Effector memory CD8-positive, alpha-beta T cell (primary cell): ENCODE measurements at regions not wholly inside any gene's neighbourhood (a gene's known extent, or its start where the extent isn't known, plus 50 kb on each side); places are given as distances from the start of the nearest gene placed in this dataset.
"Not testable (repeated sequence)": the region's sequence is repeated elsewhere in the genome, so short reads cannot be mapped to it uniquely, and the experiment has no call there.

Experiments used
- ATAC-seq: fragments of 150-1000 bp; cut with Tn5 transposase; replicated peaks from 2 replicates; pipeline ENCODE4 v1.10.0; 2021; ENCODE audit warnings: mild to moderate bottlenecking, moderate library complexity
- DNase-seq, 3 experiments: peaks; one replicate each; pipeline ENCODE4 v3.0.0; 2021
- H3K27ac Mint-ChIP-seq, 2 donors: one replicate each; pipeline ENCODE4 v1.8.0; 2022; ENCODE audit warnings: mild to moderate bottlenecking in 2 of 2, mixed read lengths in 2 of 2, moderate library complexity in 2 of 2
- H3K27me3 Mint-ChIP-seq, 2 donors: one replicate each; pipeline ENCODE4 v1.8.0; 2022; ENCODE audit warnings: mixed read lengths in 2 of 2
- H3K36me3 Mint-ChIP-seq: one replicate; pipeline ENCODE4 v1.8.0; 2022; ENCODE audit warnings: mild to moderate bottlenecking, moderate library complexity, mixed read lengths; ENCODE audit not compliant: insufficient read depth
- H3K4me1 Mint-ChIP-seq, 2 donors: one replicate each; pipeline ENCODE4 v1.8.0; 2022; ENCODE audit warnings: low read depth in 2 of 2, mixed read lengths in 2 of 2
- H3K4me3 Mint-ChIP-seq, 2 donors: one replicate each; pipeline ENCODE4 v1.8.0; 2022; ENCODE audit warnings: mild to moderate bottlenecking in 2 of 2, mixed read lengths in 2 of 2, moderate library complexity in 2 of 2
- H3K9me3 Mint-ChIP-seq, 2 donors: one replicate each; pipeline ENCODE4 v1.8.0; 2022; ENCODE audit warnings: mixed read lengths in 2 of 2

DNA sequence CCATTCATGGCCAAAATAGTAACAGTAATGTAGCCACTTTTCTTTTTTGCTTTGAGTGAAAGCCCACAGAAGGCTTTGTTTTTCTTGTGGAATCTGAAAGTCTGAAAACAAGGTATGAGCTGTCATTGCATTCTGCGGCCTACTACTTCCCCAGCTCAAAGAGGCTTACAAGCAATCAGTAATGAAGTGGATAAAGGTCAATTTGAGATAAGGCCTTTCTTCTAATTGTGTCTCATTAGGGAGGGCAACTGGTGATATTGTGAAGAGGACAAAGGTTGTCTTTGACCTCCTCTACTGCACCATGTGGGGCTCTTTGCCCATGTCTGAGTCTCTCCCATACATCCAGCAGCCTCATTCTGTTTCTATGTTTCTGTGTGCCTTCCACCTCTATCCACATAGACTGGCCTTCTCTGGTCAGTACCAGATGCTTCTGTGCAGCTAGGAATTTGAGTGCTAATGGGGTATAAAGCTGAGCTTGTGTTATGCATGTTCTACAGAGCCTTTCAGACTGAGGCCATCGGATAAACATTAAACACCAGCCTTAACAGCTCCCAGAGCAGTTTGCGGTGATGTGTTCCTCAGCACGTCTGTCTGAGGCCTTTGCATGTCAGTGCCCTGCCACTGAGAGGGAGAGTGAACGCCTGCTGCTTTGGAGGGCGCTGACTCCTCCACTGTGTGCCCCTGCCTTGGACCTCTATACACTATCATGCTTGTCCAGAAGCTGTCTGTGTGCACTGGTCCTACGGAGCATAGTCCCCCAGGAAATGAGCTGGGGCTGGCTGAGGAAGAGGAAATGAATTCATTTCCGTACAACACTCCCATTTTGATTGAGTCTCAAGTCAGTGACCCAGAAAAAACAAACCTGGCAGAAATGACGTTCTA lies 80.2 kb downstream of the SH2D1A start:
- Mint-ChIP-seq H3K27ac (no peak overlapping the region), H3K9me3 (peaks cover 0 to 2% of the 10 kb centered on the region in 2 donors), H3K4me3 (no peak overlapping the region), H3K36me3 (no peaks in the 10 kb centered on the region), H3K27me3 (no peaks in the 10 kb centered on the region), H3K4me1 (no peaks in the 10 kb centered on the region)
- no peak for ATAC-seq
- DNase-seq: no peak

DNA sequence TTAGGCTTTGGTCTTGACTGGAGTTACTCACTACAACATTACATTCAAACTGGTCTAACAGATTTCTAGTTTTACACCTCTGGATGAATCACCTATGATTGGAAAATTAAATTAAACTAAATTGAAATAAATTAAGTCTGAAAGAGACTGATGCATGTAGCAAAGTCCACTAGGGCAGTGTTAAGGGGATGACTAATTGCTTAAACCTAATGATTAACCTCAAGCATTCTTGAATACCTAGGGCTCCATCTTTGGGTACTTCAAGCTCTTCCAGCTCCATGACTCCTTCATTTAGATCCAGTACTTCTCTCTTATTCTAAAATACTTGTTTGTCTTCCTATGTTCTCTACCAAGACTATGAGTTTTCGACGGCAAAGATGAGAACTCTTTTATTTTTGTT lies 86.8 kb downstream of the SH2D1A start:
- ATAC-seq: no peak
- DNase-seq: no peak
- H3K27me3 Mint-ChIP-seq: no peaks in the 10 kb centered on the region
- H3K4me1 Mint-ChIP-seq: no peaks in the 10 kb centered on the region
- peaks cover 3% of the 10 kb centered on the region for H3K36me3 Mint-ChIP-seq
- no peak overlapping the region for H3K4me3 Mint-ChIP-seq
- H3K27ac Mint-ChIP-seq: no peak overlapping the region
- no peaks in the 10 kb centered on the region for H3K9me3 Mint-ChIP-seq

DNA sequence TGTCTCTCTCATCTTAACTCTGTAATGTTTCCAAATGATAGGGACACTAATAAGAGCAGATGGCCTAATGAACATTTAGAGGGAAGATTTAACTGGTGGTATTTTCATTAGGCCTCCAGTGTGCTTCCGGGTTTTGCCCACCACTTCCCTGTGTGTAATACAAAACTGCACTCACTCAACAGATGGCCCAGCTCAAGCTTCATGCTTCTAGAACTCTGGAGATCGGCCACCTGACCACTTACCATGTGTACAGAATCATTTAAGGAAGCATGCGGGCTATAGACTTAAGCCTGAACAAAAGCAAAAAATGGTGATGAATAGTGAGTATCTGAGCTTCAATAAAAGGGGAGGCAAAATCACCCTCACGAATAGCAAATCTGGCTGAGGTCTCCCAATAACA lies 89.3 kb downstream of the SH2D1A start:
- DNase-seq (no peak), ATAC-seq (no peak)
- Mint-ChIP-seq H3K27ac (no peak overlapping the region), H3K4me1 (no peaks in the 10 kb centered on the region), H3K4me3 (no peak overlapping the region), H3K36me3 (peaks cover 3% of the 10 kb centered on the region), H3K27me3 (no peaks in the 10 kb centered on the region), H3K9me3 (no peaks in the 10 kb centered on the region)

DNA sequence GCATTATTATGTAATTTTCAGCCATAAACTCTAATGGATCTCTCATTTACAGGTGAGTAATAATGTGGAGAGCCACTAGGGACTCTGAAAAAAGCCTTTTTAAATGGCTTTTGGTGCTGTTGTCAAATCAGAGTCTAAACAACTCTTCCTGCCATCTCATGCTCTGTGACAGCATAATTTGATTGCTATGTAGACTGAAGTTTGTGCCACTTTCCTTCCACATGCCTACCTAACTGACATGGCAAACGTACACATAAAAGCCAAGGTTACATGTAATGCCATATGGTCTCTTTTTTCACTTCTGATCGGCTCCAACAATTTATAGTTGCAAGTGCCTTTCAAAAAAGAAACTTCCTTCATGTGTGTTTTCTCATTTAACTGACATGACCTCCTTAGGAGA lies 94.3 kb downstream of the SH2D1A start:
- Mint-ChIP-seq H3K4me3 (no peak overlapping the region), H3K27ac (no peak overlapping the region), H3K27me3 (no peaks in the 10 kb centered on the region), H3K4me1 (peaks cover 0 to 4% of the 10 kb centered on the region in 2 donors), H3K9me3 (no peaks in the 10 kb centered on the region), H3K36me3 (no peaks in the 10 kb centered on the region)
- ATAC-seq (no peak), DNase-seq (no peak)

- no peak for DNase-seq
- peaks cover 0 to 4% of the 10 kb centered on the region in 2 donors for H3K4me1 Mint-ChIP-seq
- no peaks in the 10 kb centered on the region for H3K36me3 Mint-ChIP-seq
- H3K4me3 Mint-ChIP-seq: no peak overlapping the region
- no peak for ATAC-seq
- H3K27ac Mint-ChIP-seq: no peak overlapping the region
- H3K27me3 Mint-ChIP-seq: no peaks in the 10 kb centered on the region
- no peaks in the 10 kb centered on the region for H3K9me3 Mint-ChIP-seq
Measured at GRCh38 chrX:124441971-124442590, 95.7 kb downstream of the SH2D1A start.

DNA sequence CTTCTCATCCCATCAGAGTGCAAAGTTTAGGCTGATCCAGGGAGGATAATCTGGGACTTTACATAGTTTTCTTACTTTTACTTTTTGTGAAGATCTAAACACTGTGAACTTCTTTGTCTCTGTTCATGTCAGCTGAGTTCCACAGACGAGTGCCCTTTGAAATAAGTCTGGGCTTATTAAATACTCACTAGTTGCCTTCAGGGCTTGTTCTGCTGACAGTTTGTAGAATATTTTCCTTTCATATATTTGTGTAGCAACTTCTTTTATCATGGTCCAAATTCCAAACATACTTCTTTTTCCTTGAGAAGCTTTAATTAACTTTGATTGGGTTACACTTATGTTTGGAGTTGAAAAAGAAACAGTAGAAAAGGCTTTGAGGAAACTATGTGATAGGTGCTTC lies 109.6 kb downstream of the SH2D1A start:
- no peak for ATAC-seq
- H3K27ac Mint-ChIP-seq: no peak overlapping the region
- no peaks in the 10 kb centered on the region for H3K27me3 Mint-ChIP-seq
- DNase-seq: no peak
- no peaks in the 10 kb centered on the region for H3K36me3 Mint-ChIP-seq
- no peaks in the 10 kb centered on the region for H3K9me3 Mint-ChIP-seq
- H3K4me1 Mint-ChIP-seq: no peaks in the 10 kb centered on the region
- H3K4me3 Mint-ChIP-seq: no peak overlapping the region

GRCh38 chrX:124459851-124460250 lies 113.5 kb downstream of the SH2D1A start:
- not testable (repeated sequence) for H3K27me3 Mint-ChIP-seq, H3K4me1 Mint-ChIP-seq, H3K36me3 Mint-ChIP-seq, H3K9me3 Mint-ChIP-seq, H3K27ac Mint-ChIP-seq, H3K4me3 Mint-ChIP-seq, ATAC-seq, DNase-seq

GRCh38 chrX:124462931-124463330 lies 116.6 kb downstream of the SH2D1A start:
- peaks cover under 1% of the 10 kb centered on the region for H3K36me3 Mint-ChIP-seq
- no peak overlapping the region for H3K27ac Mint-ChIP-seq
- no peak overlapping the region for H3K4me3 Mint-ChIP-seq
- no peaks in the 10 kb centered on the region for H3K9me3 Mint-ChIP-seq
- DNase-seq: no peak
- H3K27me3 Mint-ChIP-seq: no peaks in the 10 kb centered on the region
- no peaks in the 10 kb centered on the region for H3K4me1 Mint-ChIP-seq
- no peak for ATAC-seq

GRCh38 chrX:124467202-124467601 lies 120.8 kb downstream of the SH2D1A start:
- Mint-ChIP-seq H3K4me3 (no peak overlapping the region), H3K27ac (no peak overlapping the region), H3K9me3 (no peaks in the 10 kb centered on the region), H3K4me1 (no peaks in the 10 kb centered on the region), H3K27me3 (no peaks in the 10 kb centered on the region), H3K36me3 (peaks cover 4% of the 10 kb centered on the region)
- DNase-seq: no peak
- no peak for ATAC-seq

GRCh38 chrX:124475358-124475757 lies 129.0 kb downstream of the SH2D1A start:
- no peaks in the 10 kb centered on the region for H3K9me3 Mint-ChIP-seq

DNA sequence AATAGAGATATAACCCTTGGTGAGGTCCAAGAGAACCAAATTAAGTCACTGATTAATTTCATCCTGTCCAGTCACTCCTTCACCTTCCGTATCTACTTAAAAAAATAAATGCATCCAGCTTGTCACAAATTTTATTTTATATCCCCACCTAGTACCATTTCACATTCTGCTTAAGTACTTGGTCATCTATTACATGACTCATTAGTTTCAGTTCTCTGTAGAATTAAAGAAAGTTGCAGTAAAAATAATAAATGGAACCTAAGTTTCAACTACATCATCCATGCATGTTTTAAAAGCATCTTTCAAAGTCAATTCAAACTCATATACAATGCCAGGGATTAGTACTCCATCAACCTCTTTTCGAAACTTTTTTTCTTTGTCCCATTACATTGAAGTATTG lies 130.2 kb downstream of the SH2D1A start:
- no peaks in the 10 kb centered on the region for H3K27me3 Mint-ChIP-seq
- H3K9me3 Mint-ChIP-seq: no peaks in the 10 kb centered on the region
- DNase-seq: no peak
- no peak overlapping the region for H3K4me3 Mint-ChIP-seq
- no peak for ATAC-seq
- H3K4me1 Mint-ChIP-seq: peaks cover 0 to 8% of the 10 kb centered on the region in 2 donors
- no peak overlapping the region for H3K27ac Mint-ChIP-seq
- H3K36me3 Mint-ChIP-seq: no peaks in the 10 kb centered on the region

More at GRCh38 chrX:124475358-124475757, 129.0 kb downstream of the SH2D1A start:
- no peaks in the 10 kb centered on the region for H3K27me3 Mint-ChIP-seq
- no peak for DNase-seq
- no peak for ATAC-seq
- no peaks in the 10 kb centered on the region for H3K36me3 Mint-ChIP-seq
- no peak overlapping the region for H3K4me3 Mint-ChIP-seq
- no peak overlapping the region for H3K27ac Mint-ChIP-seq
- H3K4me1 Mint-ChIP-seq: peaks cover 0 to 8% of the 10 kb centered on the region in 2 donors

GRCh38 chrX:124478046-124478445 lies 131.7 kb downstream of the SH2D1A start:
- H3K4me3 Mint-ChIP-seq: no peak overlapping the region
- no peaks in the 10 kb centered on the region for H3K27me3 Mint-ChIP-seq
- H3K36me3 Mint-ChIP-seq: no peaks in the 10 kb centered on the region
- DNase-seq (no peak), ATAC-seq (no peak)
- peaks cover 0 to 8% of the 10 kb centered on the region in 2 donors for H3K4me1 Mint-ChIP-seq
- H3K27ac Mint-ChIP-seq: no peak overlapping the region
- H3K9me3 Mint-ChIP-seq: no peaks in the 10 kb centered on the region

DNA sequence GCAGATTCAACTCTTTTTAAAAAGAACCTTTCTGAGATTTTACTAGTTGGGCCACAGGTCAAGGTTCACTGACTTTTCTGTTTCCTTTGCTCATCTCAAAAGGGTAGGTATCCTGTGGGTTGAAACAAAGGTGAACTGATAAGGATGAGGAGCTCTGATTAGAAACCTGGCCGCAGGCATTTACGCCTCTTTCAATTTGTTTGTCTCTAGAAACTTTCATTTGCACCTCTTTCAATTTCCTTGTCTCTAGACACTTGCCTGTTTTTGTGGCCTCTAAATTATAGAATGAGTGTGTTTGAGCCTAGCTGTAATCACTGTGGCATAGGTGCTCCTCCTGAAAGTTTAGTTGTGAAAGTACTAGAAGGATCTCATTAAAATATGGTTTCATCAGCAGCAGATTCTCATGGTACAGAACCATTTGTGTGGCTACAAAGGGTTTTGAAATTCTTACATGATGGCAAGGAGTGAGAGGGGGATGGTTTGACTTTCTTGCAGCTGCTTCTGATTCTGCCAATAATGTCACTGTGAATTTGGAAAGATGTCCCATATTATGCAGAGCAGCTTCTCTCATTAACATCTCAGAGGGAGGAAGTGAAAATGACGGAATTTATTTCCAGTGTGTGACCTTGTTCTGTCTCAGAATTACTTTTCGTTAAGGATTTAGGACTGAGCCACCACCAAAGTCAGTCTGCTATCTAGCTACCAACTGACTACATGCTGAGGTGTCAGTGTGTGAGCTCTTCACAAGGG lies 142.2 kb downstream of the SH2D1A start:
- H3K27ac Mint-ChIP-seq: no peak overlapping the region
- no peaks in the 10 kb centered on the region for H3K27me3 Mint-ChIP-seq
- ATAC-seq (no peak), DNase-seq (no peak)
- H3K4me1 Mint-ChIP-seq: peaks cover 0 to 3% of the 10 kb centered on the region in 2 donors
- H3K9me3 Mint-ChIP-seq: no peaks in the 10 kb centered on the region
- no peaks in the 10 kb centered on the region for H3K36me3 Mint-ChIP-seq
- no peak overlapping the region for H3K4me3 Mint-ChIP-seq
